PFSK-1 (cell line): ENCODE measurements at regions not wholly inside any gene's neighbourhood (a gene's known extent, or its start where the extent isn't known, plus 50 kb on each side); places are given as distances from the start of the nearest gene placed in this dataset.

Source experiments
- POLR2AphosphoS5 ChIP-seq: IDR thresholded peaks from 2 replicates; pipeline ENCODE4 v1.6.1; 2012; ENCODE audit warnings: low read depth, mild to moderate bottlenecking, control low read depth, low read length, moderate library complexity
- TAF1 ChIP-seq: IDR thresholded peaks from 2 replicates; pipeline ENCODE4 v1.6.1; 2012; ENCODE audit warnings: low read length, control low read depth, borderline replicate concordance; ENCODE audit not compliant: insufficient read depth
- TF ChIP-seq, protein P1 (sequence below), 2 experiments: IDR thresholded peaks; 2 replicates each; pipeline versions ENCODE4 v1.6.1 to v1.8.0; 2011 to 2012; ENCODE audit warnings: low read depth in 2 of 2, low read length in 2 of 2, control low read depth in 1 of 2, inconsistent platforms in 1 of 2, mild to moderate bottlenecking in 1 of 2, moderate library complexity in 1 of 2; ENCODE audit not compliant: insufficient read depth in 1 of 2

GRCh38 chr11:98564233-98564632 lies 456.5 kb upstream of the CNTN5 start:
- TF ChIP-seq POLR2AphosphoS5: no peak
- TF ChIP-seq, protein P1, sequence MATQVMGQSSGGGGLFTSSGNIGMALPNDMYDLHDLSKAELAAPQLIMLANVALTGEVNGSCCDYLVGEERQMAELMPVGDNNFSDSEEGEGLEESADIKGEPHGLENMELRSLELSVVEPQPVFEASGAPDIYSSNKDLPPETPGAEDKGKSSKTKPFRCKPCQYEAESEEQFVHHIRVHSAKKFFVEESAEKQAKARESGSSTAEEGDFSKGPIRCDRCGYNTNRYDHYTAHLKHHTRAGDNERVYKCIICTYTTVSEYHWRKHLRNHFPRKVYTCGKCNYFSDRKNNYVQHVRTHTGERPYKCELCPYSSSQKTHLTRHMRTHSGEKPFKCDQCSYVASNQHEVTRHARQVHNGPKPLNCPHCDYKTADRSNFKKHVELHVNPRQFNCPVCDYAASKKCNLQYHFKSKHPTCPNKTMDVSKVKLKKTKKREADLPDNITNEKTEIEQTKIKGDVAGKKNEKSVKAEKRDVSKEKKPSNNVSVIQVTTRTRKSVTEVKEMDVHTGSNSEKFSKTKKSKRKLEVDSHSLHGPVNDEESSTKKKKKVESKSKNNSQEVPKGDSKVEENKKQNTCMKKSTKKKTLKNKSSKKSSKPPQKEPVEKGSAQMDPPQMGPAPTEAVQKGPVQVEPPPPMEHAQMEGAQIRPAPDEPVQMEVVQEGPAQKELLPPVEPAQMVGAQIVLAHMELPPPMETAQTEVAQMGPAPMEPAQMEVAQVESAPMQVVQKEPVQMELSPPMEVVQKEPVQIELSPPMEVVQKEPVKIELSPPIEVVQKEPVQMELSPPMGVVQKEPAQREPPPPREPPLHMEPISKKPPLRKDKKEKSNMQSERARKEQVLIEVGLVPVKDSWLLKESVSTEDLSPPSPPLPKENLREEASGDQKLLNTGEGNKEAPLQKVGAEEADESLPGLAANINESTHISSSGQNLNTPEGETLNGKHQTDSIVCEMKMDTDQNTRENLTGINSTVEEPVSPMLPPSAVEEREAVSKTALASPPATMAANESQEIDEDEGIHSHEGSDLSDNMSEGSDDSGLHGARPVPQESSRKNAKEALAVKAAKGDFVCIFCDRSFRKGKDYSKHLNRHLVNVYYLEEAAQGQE (IDR thresholded peaks at IDR 0.05; ENCODE audit: insufficient read depth in 1 of 2, low read depth in 2 of 2, low read length in 2 of 2): no peak
- no peak for TF ChIP-seq TAF1
